GM19372 (cell line): ENCODE measurements at regions not wholly inside any gene's neighbourhood (a gene's known extent, or its start where the extent isn't known, plus 50 kb on each side); places are given as distances from the start of the nearest gene placed in this dataset.
"Not testable (repeated sequence)": the region's sequence is repeated elsewhere in the genome, so short reads cannot be mapped to it uniquely, and the experiment has no call there.

ENCODE experiments used
- ATAC-seq: cut with Tn5 transposase; IDR thresholded peaks from one replicate; pipeline ENCODE4 v1.9.1; 2021; ENCODE audit warnings: mild to moderate bottlenecking, low read depth, moderate library complexity; ENCODE audit not compliant: unreplicated experiment

DNA sequence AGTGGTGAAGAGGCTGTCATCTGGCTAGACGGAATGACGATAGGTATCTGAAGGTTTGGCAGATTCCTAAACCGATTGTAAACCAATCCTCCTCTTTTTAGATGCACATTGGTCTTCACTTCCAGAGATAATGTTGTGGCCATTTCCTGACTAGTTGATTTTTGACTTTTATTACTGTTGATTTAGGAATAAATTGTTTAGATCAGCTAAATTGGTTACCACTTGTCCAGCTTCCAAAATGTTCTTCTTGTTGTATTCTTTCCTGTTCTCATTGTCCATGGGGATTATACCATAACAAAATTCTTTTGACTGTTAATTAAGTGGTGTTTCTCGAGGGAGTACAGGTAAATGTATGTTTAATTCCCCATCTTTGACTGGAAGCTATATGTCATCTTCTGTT is 119.7 kb downstream of the MACROH2A1 start:
- ATAC-seq, result no peak

GRCh38 chr5:135276151-135276550 is 122.9 kb downstream of the MACROH2A1 start:
- ATAC-seq, result no peak

DNA sequence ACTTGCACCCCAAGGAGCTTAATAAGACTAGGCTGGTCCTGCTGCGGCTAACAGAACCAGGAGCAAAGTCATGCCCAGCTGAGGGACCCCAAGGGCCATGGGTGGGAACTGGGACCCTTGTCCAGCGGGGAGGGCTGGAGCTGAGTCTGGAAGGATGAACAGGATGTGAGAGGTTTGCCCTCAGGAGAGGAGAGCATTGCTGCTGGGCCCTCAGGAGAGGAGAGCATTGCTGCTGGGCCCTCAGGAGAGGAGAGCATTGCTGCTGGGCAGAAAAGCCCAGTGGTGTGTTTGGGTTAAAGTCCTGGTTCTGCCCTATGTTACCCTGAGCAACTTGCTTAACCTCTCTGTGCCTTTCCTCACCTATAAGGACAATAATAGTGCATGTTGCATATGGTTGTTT is 125.8 kb downstream of the MACROH2A1 start:
- ATAC-seq, result no peak

- no peak for ATAC-seq
These were observed 126.7 kb downstream of the MACROH2A1 start for GRCh38 chr5:135272311-135272805.

- ATAC-seq, result no peak
These were observed 127.3 kb downstream of the MACROH2A1 start for GRCh38 chr5:135271533-135272310.

DNA sequence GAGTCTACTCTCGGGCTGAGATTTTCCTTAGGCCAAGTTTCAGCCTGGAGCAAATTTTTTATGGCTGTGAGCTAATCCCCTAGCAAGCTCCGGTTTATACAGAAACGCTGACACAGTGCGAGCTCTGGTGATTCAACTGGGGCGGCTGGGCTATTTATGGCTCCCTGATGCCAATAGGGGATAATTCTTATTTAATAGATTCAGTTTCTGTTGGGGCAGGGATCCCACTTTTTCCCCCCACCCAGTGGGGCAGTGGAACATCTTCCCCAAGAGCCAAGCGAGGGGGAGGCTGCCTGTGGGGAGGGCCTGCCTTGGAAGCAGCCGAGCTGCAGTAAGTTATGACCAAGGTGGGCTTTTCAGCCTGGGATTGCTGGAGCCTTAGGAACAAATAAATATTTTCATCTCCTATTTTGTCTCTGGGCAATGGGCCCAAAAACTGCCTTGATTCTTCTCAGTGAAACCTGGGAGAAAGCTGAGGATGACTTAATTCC is 129.1 kb downstream of the MACROH2A1 start:
- no peak for ATAC-seq

- no peak for ATAC-seq
These were observed 129.8 kb downstream of the MACROH2A1 start for GRCh38 chr5:135269199-135269598.

GRCh38 chr5:135266975-135267374 is 132.1 kb downstream of the MACROH2A1 start:
- ATAC-seq, result no peak

- ATAC-seq, result no peak
These were observed 132.8 kb downstream of the MACROH2A1 start for GRCh38 chr5:135266303-135266635.

- no peak for ATAC-seq
These were observed 133.3 kb downstream of the MACROH2A1 start for GRCh38 chr5:135265497-135266302.

DNA sequence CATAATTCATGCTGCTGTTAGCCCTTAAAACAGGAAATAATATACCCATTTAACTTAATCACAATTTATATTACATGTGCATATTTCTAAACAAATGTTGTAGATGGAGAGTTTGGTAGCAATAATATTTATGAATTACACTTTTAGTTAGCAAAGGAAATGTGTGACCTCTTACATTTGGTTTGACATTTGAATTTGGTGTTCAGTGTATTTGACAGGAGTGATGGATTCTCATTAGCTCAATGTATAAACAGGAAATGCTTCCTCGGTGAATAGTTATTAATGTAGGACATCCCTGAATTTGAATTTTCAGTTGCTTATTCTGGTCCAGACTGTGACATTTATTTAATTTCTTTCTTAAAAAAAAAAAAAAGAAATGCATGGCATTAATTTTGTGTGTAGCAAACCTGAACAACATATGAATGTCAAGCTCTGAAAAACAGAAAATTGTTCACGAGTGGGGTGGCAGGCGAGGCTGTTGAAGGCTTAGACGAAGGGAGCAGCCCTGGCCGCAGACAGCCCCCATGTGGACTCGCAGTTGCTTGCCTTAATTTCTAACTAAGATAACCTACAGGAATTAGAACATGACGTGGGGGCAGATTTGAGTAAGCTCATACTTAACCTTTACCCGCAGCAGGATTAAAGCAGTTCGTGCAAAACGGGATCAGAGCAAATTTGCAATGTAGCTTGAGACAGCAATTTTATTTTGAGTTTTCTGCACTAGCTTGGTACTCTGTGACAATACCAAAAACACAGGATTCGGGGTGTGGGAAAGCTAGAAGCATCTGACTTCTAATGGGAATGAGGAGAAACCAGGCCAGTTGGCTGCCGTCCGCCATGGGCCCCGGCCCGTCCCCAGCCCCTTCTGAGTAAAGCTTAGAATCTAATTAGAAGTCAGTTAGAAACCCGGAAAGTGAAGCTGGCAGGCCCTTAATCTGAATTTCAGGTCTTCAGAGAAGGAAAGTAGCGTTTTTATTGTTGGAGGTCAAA is 134.3 kb downstream of the MACROH2A1 start:
- ATAC-seq, result no peak

DNA sequence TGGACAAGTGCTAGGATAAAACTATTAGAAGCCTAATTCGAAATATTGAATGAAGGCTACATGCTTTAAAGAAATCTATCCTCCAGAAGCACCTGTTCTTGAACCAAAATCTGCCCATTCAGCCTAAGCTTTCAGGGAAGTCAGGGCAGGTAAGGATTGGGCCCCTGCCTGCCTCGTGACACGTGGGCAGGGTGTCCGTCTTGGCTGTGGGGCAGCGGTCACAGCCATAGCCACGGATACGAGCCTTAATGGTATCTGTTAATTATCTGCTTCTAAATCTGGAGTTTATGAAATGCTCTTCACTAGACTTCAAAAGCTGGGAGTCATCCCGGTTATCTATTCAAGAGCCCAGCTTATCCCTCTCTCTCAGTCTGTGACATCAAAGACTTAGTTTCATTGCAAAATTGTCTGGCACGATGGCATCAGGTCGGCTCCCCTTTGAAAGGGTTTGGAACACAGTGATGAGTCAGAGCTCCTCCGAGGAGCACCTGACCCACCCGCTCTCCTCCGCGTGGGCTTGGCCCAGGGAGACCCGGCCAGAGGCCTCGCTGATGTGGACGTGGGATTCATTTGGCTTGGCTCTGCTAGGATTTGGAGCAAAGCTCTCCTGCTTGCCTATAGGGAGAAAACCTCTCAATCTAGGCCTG is 135.9 kb downstream of the MACROH2A1 start:
- ATAC-seq, result no peak

DNA sequence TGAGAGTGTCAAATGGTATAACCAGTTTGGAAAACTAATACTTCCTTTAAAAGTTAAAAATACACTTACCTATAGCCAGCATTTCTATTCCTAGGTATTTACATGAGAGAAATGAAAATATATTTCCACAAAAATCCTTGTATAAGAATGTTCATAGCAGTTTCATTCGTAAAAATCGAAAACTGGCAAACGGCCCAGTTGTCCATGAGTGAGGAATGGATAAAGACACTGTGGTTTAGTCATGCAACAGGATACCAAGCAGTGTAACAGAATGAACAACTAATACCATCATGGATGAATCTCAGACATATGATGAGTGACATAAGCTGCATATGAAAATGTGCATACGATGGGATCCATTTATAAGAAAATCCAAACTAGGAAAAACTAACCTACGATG is 136.7 kb downstream of the MACROH2A1 start:
- ATAC-seq, result no peak

GRCh38 chr5:135260108-135260507 is 138.9 kb downstream of the MACROH2A1 start:
- not testable (repeated sequence) for ATAC-seq

- ATAC-seq, result no peak
These were observed 143.4 kb downstream of the MACROH2A1 start for GRCh38 chr5:135255461-135256178.

GRCh38 chr5:135254183-135254582 is 144.8 kb downstream of the MACROH2A1 start:
- no peak for ATAC-seq

GRCh38 chr5:135253601-135254178 is 145.3 kb downstream of the MACROH2A1 start:
- ATAC-seq, result no peak

- ATAC-seq, result no peak
These were observed 147.9 kb downstream of the MACROH2A1 start for GRCh38 chr5:135251093-135251492.

GRCh38 chr5:135250671-135251070 is 148.4 kb downstream of the MACROH2A1 start:
- no peak for ATAC-seq
